ENCODE measurements at regions not wholly inside any gene's neighbourhood (a gene's known extent, or its start where the extent isn't known, plus 50 kb on each side); places are given as distances from the start of the nearest gene placed in this dataset.

DNA sequence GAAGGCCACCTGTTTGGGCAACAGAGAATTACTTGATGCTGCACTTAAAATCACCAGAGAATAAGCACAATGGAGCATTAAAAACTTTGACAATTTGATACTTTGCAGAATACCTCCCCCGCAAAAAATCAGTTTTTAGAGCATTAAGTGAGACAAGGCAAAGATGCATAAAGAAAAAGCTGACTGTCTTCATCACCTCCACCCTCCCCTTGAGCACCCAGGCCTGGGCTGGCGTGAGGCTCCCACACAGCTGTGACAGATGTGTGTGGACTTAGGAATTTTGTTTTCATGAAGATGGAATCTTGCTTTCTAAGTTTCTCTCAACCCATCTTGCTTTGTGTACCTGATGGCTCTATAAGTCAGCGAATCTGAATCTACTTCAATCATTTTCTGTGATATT, 242.2 kb downstream of the EMX2 start:
- H3K4me1 Mint-ChIP-seq (ENCODE audit: low read depth), result no peaks in the 10 kb centered on the region
- no peaks in the 10 kb centered on the region for H3K27me3 Mint-ChIP-seq (ENCODE audit: insufficient read depth)
- no peak for DNase-seq
- no peak for TF ChIP-seq CTCF (IDR thresholded peaks at IDR 0.05)
- peaks cover 60% of the 10 kb centered on the region for H3K9me3 Mint-ChIP-seq
- no peak overlapping the region for H3K27ac Mint-ChIP-seq
- H3K4me3 Mint-ChIP-seq, result no peak overlapping the region
- no peaks in the 10 kb centered on the region for H3K36me3 Mint-ChIP-seq (ENCODE audit: low read depth)

- TF ChIP-seq CTCF (IDR thresholded peaks at IDR 0.05), result no peak
- no peak for DNase-seq
- Mint-ChIP-seq H3K36me3 (ENCODE audit: low read depth) (no peaks in the 10 kb centered on the region), H3K4me1 (ENCODE audit: low read depth) (no peaks in the 10 kb centered on the region), H3K4me3 (no peak overlapping the region), H3K27me3 (ENCODE audit: insufficient read depth) (no peaks in the 10 kb centered on the region; the same call in 1 of the 2 replicates), H3K27ac (no peak overlapping the region), H3K9me3 (peaks cover 49% of the 10 kb centered on the region)
These were observed 246.4 kb downstream of the EMX2 start for GRCh38 chr10:117788911-117789310.

GRCh38 chr10:117790179-117790578, 247.6 kb downstream of the EMX2 start:
- peaks cover 40% of the 10 kb centered on the region for H3K9me3 Mint-ChIP-seq
- H3K27me3 Mint-ChIP-seq (ENCODE audit: insufficient read depth), result no peaks in the 10 kb centered on the region; the same call in 1 of the 2 replicates
- H3K4me3 Mint-ChIP-seq, result no peak overlapping the region
- H3K4me1 Mint-ChIP-seq (ENCODE audit: low read depth), result no peaks in the 10 kb centered on the region
- H3K36me3 Mint-ChIP-seq (ENCODE audit: low read depth), result no peaks in the 10 kb centered on the region
- no peak for DNase-seq
- TF ChIP-seq CTCF (IDR thresholded peaks at IDR 0.05), result no peak
- H3K27ac Mint-ChIP-seq, result no peak overlapping the region

DNA sequence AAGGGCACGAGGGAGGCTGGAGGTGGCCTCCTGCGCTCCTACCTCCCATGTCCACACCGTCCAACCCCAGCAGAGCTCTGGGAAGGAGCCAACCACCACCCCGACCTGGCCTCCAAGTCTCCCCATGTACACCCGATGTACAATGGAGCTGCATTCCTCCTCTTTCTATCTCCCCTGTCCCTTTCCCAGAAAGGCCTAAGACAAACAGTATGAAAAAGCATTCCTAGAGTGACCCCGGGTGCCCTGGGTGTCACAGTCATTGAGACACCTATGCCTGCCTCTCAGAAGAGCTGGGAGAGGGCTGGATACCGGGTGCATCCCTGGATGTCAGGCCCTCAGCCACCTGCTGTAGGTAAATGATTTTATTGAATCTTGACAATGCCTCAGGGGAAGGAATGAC, 248.1 kb downstream of the EMX2 start:
- no peak overlapping the region for H3K4me3 Mint-ChIP-seq
- H3K36me3 Mint-ChIP-seq (ENCODE audit: low read depth), result no peaks in the 10 kb centered on the region
- H3K4me1 Mint-ChIP-seq (ENCODE audit: low read depth), result no peaks in the 10 kb centered on the region
- DNase-seq, result no peak
- TF ChIP-seq CTCF (IDR thresholded peaks at IDR 0.05), result no peak
- H3K27me3 Mint-ChIP-seq (ENCODE audit: insufficient read depth), result no peaks in the 10 kb centered on the region; the same call in 1 of the 2 replicates
- H3K27ac Mint-ChIP-seq, result no peak overlapping the region
- peaks cover 38% of the 10 kb centered on the region for H3K9me3 Mint-ChIP-seq

GRCh38 chr10:117792214-117792613, 249.7 kb downstream of the EMX2 start:
- TF ChIP-seq CTCF (IDR thresholded peaks at IDR 0.05), result no peak
- Mint-ChIP-seq H3K36me3 (ENCODE audit: low read depth) (no peaks in the 10 kb centered on the region), H3K4me3 (no peak overlapping the region), H3K4me1 (ENCODE audit: low read depth) (no peaks in the 10 kb centered on the region), H3K27ac (no peak overlapping the region), H3K27me3 (ENCODE audit: insufficient read depth) (no peaks in the 10 kb centered on the region; the same call in 1 of the 2 replicates), H3K9me3 (peaks cover 38% of the 10 kb centered on the region)
- DNase-seq, result no peak

All from HFFc6 (cell line).